Mammary epithelial cell (primary cell): ENCODE measurements at regions not wholly inside any gene's neighbourhood (a gene's known extent, or its start where the extent isn't known, plus 50 kb on each side); places are given as distances from the start of the nearest gene placed in this dataset.

Source experiments
- EZH2 ChIP-seq: IDR thresholded peaks from 2 replicates; pipeline ENCODE4 v1.6.1; 2012; ENCODE audit warnings: low read length, inconsistent platforms, borderline replicate concordance
- TF ChIP-seq, protein P1 (sequence below), 2 donors: IDR thresholded peaks in 1 of 2; conservative IDR thresholded peaks in 1 of 2; 2 replicates each; pipeline ENCODE4 v1.5.1; 2011 to 2012; ENCODE audit warnings: inconsistent platforms in 2 of 2, low read length in 2 of 2, mild to moderate bottlenecking in 2 of 2, control low read depth in 1 of 2, low read depth in 1 of 2; ENCODE audit not compliant: insufficient read depth in 1 of 2; ENCODE audit errors: extremely low read depth in 1 of 2

DNA sequence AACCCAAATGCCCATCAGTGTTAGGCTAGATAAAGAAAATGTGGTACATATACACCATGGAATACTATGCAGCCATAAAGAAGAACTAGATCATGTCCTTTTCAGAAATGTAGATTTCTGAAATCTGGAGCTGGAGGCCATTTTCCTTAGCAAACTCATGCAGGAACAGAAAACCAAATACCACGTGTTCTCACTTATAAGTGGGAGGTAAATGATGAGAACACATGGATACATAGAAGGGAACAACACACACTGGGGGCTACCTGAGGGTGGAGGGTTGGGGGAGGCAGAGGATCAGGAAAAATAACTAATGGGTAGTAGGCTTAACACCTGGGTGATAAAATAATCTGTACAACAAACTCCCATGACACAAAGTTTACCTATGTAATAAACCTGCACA, 153.5 kb upstream of the PRNP start:
- TF ChIP-seq, protein P1, sequence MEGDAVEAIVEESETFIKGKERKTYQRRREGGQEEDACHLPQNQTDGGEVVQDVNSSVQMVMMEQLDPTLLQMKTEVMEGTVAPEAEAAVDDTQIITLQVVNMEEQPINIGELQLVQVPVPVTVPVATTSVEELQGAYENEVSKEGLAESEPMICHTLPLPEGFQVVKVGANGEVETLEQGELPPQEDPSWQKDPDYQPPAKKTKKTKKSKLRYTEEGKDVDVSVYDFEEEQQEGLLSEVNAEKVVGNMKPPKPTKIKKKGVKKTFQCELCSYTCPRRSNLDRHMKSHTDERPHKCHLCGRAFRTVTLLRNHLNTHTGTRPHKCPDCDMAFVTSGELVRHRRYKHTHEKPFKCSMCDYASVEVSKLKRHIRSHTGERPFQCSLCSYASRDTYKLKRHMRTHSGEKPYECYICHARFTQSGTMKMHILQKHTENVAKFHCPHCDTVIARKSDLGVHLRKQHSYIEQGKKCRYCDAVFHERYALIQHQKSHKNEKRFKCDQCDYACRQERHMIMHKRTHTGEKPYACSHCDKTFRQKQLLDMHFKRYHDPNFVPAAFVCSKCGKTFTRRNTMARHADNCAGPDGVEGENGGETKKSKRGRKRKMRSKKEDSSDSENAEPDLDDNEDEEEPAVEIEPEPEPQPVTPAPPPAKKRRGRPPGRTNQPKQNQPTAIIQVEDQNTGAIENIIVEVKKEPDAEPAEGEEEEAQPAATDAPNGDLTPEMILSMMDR (conservative IDR thresholded peaks at IDR 0.05 in 1 of 2, IDR thresholded peaks at IDR 0.05 in 1 of 2; ENCODE audit: extremely low read depth in 1 of 2, insufficient read depth in 1 of 2, low read depth in 1 of 2, low read length in 2 of 2), result no peak
- TF ChIP-seq EZH2, result no peak
